WTC11 (cell line): ENCODE measurements at regions not wholly inside any gene's neighbourhood (a gene's known extent, or its start where the extent isn't known, plus 50 kb on each side); places are given as distances from the start of the nearest gene placed in this dataset.

ENCODE experiments used
- CREM ChIP-seq: sonication (generic); formaldehyde crosslinking; IDR thresholded peaks from 2 replicates; pipeline ENCODE4 v1.8.1; 2022; ENCODE audit warnings: mild to moderate bottlenecking, missing genetic modification reagents, moderate library complexity
- NFYB ChIP-seq: sonication (generic); formaldehyde crosslinking; conservative IDR thresholded peaks from 2 replicates; pipeline ENCODE4 v1.8.0; 2022; ENCODE audit warnings: low read depth, missing genetic modification reagents
- SMAD4 ChIP-seq: sonication (generic); formaldehyde crosslinking; IDR thresholded peaks from 2 replicates; pipeline ENCODE4 v1.8.0; 2022; ENCODE audit warnings: mild to moderate bottlenecking, missing genetic modification reagents
- TP53 ChIP-seq: sonication (generic); formaldehyde crosslinking; IDR thresholded peaks from 2 replicates; pipeline ENCODE4 v1.8.1; 2023; ENCODE audit warnings: mild to moderate bottlenecking, missing genetic modification reagents
- ZNF263 ChIP-seq: sonication (generic); formaldehyde crosslinking; IDR thresholded peaks from 2 replicates; pipeline ENCODE4 v1.8.1; 2022; ENCODE audit warnings: low read depth, mild to moderate bottlenecking, moderate library complexity, missing genetic modification reagents
- TF ChIP-seq, protein P1 (sequence below): fragments of 200-600 bp; IDR thresholded peaks from 2 replicates; pipeline ENCODE4 v1.8.0; 2022; ENCODE audit warnings: antibody characterized with exemption
- TF ChIP-seq, protein P2 (sequence below): sonication (generic); formaldehyde crosslinking; IDR thresholded peaks from 2 replicates; pipeline ENCODE4 v1.8.1; 2022; ENCODE audit warnings: low read depth, missing genetic modification reagents, borderline replicate concordance
- TF ChIP-seq, protein P3 (sequence below): sonication (generic); formaldehyde crosslinking; IDR thresholded peaks from 2 replicates; pipeline ENCODE4 v1.8.1; 2023; ENCODE audit warnings: mild to moderate bottlenecking, missing genetic modification reagents, moderate library complexity
- TF ChIP-seq, protein P4 (sequence below): sonication (generic); formaldehyde crosslinking; conservative IDR thresholded peaks from 2 replicates; pipeline ENCODE4 v1.8.1; 2022; ENCODE audit warnings: mild to moderate bottlenecking, missing genetic modification reagents
- TF ChIP-seq, protein P5 (sequence below): sonication (generic); formaldehyde crosslinking; IDR thresholded peaks from 2 replicates; pipeline ENCODE4 v1.8.1; 2023; ENCODE audit warnings: mild to moderate bottlenecking, moderate library complexity, missing genetic modification reagents

DNA sequence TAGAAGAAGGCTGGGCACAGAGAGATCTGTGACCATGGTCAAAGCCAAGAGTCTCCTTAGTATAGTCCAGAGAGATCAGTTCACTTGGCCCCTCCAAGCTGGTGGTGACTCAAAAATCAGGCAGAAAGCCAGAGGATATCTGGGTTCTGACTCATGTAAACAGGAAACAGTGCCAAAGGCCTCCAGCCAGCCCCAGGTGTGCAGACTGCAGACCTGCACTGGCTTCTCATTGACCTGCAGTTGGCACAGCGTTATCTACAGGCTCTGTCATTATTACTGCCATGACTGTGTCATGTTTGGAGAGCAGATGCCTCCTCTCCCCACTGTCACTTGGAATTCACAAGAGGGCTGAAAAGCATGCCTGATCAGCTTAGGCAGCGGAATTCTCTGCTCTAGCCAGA is 295.7 kb upstream of the PRKD1 start:
- TF ChIP-seq, protein P1, sequence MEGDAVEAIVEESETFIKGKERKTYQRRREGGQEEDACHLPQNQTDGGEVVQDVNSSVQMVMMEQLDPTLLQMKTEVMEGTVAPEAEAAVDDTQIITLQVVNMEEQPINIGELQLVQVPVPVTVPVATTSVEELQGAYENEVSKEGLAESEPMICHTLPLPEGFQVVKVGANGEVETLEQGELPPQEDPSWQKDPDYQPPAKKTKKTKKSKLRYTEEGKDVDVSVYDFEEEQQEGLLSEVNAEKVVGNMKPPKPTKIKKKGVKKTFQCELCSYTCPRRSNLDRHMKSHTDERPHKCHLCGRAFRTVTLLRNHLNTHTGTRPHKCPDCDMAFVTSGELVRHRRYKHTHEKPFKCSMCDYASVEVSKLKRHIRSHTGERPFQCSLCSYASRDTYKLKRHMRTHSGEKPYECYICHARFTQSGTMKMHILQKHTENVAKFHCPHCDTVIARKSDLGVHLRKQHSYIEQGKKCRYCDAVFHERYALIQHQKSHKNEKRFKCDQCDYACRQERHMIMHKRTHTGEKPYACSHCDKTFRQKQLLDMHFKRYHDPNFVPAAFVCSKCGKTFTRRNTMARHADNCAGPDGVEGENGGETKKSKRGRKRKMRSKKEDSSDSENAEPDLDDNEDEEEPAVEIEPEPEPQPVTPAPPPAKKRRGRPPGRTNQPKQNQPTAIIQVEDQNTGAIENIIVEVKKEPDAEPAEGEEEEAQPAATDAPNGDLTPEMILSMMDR: no peak
- no peak for TF ChIP-seq TP53 (CRISPR knock-in tag)
- TF ChIP-seq, protein P2, sequence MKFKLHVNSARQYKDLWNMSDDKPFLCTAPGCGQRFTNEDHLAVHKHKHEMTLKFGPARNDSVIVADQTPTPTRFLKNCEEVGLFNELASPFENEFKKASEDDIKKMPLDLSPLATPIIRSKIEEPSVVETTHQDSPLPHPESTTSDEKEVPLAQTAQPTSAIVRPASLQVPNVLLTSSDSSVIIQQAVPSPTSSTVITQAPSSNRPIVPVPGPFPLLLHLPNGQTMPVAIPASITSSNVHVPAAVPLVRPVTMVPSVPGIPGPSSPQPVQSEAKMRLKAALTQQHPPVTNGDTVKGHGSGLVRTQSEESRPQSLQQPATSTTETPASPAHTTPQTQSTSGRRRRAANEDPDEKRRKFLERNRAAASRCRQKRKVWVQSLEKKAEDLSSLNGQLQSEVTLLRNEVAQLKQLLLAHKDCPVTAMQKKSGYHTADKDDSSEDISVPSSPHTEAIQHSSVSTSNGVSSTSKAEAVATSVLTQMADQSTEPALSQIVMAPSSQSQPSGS (CRISPR knock-in tag): no peak
- no peak for TF ChIP-seq NFYB
- TF ChIP-seq, protein P3, sequence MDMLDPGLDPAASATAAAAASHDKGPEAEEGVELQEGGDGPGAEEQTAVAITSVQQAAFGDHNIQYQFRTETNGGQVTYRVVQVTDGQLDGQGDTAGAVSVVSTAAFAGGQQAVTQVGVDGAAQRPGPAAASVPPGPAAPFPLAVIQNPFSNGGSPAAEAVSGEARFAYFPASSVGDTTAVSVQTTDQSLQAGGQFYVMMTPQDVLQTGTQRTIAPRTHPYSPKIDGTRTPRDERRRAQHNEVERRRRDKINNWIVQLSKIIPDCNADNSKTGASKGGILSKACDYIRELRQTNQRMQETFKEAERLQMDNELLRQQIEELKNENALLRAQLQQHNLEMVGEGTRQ: no peak
- TF ChIP-seq, protein P4, sequence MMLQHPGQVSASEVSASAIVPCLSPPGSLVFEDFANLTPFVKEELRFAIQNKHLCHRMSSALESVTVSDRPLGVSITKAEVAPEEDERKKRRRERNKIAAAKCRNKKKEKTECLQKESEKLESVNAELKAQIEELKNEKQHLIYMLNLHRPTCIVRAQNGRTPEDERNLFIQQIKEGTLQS (CRISPR knock-in tag): no peak
- no peak for TF ChIP-seq CREM
- TF ChIP-seq SMAD4 (CRISPR knock-in tag): no peak
- TF ChIP-seq, protein P5, sequence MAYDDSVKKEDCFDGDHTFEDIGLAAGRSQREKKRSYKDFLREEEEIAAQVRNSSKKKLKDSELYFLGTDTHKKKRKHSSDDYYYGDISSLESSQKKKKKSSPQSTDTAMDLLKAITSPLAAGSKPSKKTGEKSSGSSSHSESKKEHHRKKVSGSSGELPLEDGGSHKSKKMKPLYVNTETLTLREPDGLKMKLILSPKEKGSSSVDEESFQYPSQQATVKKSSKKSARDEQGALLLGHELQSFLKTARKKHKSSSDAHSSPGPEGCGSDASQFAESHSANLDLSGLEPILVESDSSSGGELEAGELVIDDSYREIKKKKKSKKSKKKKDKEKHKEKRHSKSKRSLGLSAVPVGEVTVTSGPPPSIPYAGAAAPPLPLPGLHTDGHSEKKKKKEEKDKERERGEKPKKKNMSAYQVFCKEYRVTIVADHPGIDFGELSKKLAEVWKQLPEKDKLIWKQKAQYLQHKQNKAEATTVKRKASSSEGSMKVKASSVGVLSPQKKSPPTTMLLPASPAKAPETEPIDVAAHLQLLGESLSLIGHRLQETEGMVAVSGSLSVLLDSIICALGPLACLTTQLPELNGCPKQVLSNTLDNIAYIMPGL: no peak
- no peak for TF ChIP-seq ZNF263 (CRISPR knock-in tag)
